ENCODE measurements at regions not wholly inside any gene's neighbourhood (a gene's known extent, or its start where the extent isn't known, plus 50 kb on each side); places are given as distances from the start of the nearest gene placed in this dataset.

- TF ChIP-seq ATF2 (IDR thresholded peaks at IDR 0.05; ENCODE audit: low read length) (no peak), SP1 (IDR thresholded peaks at IDR 0.05; ENCODE audit: low read depth, low read length) (no peak), MYC (IDR thresholded peaks at IDR 0.05; ENCODE audit: insufficient read depth, insufficient read length, insufficient replicate concordance, low read length, severe bottlenecking) (no peak), BCL11A (IDR thresholded peaks at IDR 0.05; ENCODE audit: low read depth, low read length) (no peak), POLR2AphosphoS2 (IDR thresholded peaks at IDR 0.05; ENCODE audit: low read depth, low read length) (no peak)
These were observed 135.7 kb downstream of the DICER1 start (continued) for GRCh38 chr14:95021588-95021987.

- H3K4me2 ChIP-seq (ENCODE audit: control insufficient read depth, insufficient read depth): no peak overlapping the region
- no peaks in the 10 kb centered on the region for H3K79me2 ChIP-seq (ENCODE audit: control insufficient read depth, insufficient read depth, low read length)
- intact Hi-C loops (cut with micrococcal nuclease; ENCODE audit: unreplicated experiment): no loop called here
- no peak for TF ChIP-seq ATF2 (IDR thresholded peaks at IDR 0.05; ENCODE audit: low read length)
- TF ChIP-seq YBX1 (IDR thresholded peaks at IDR 0.05): no peak
- TF ChIP-seq LARP7 (IDR thresholded peaks at IDR 0.05): no peak
- TF ChIP-seq ZNF207 (IDR thresholded peaks at IDR 0.05; ENCODE audit: borderline replicate concordance): no peak
- no peak for TF ChIP-seq NFIC (IDR thresholded peaks at IDR 0.05; ENCODE audit: low read depth, low read length)
- no peak for TF ChIP-seq BHLHE40 (IDR thresholded peaks at IDR 0.05; ENCODE audit: borderline replicate concordance in 1 of 2, low read depth in 2 of 2, low read length in 1 of 2)
- BruUV-seq (replicated peaks): no TSS peak
- CTCF ChIA-PET: interaction anchor here (0.6 to 1.0 kb wide), 2 partner anchors 54 to 177 kb away, joined by 3 read pairs; no protein-coding TSS in a partner anchor
- DNase-seq (ENCODE audit: low read depth, low spot score) (no peak), ATAC-seq (no peak), FAIRE-seq (no peak)
- 24% methylated on average over 4 of the region's 4 CpGs for WGBS (ENCODE audit: insufficient coverage, insufficient replicate concordance, low lambda C conversion rate, missing lambda C conversion rate)
- H3K9ac ChIP-seq (ENCODE audit: control insufficient read depth, insufficient read depth, low read length): no peak overlapping the region
- no peaks in the 10 kb centered on the region for H4K20me1 ChIP-seq (ENCODE audit: control insufficient read depth, insufficient read depth)
- H3K27me3 ChIP-seq (replicated peaks in 1 of 2; ENCODE audit: control insufficient read depth in 2 of 2, insufficient read depth in 2 of 2, low read length in 1 of 2): no peaks in the 10 kb centered on the region
- POLR2A ChIA-PET: no interaction called here
- H3K36me3 ChIP-seq (ENCODE audit: control insufficient read depth in 2 of 2, insufficient read depth in 2 of 2, low read length in 1 of 2): no peaks in the 10 kb centered on the region
- H3K4me3 ChIP-seq: no peak overlapping the region
- no peak overlapping the region for H3K27ac ChIP-seq (ENCODE audit: control insufficient read depth, insufficient read depth)
- RAD21 ChIA-PET (ENCODE audit: unreplicated experiment): no interaction called here
- no peaks in the 10 kb centered on the region; the same call in 2 of the 3 replicates for H3K9me3 ChIP-seq (replicated peaks; ENCODE audit: control insufficient read depth, insufficient read depth, low read length)
- H2AFZ ChIP-seq (ENCODE audit: control insufficient read depth, low read depth, low read length): no peak overlapping the region
- in situ Hi-C loops (cut with MboI): no loop called here
- SMC1A ChIA-PET (ENCODE audit: uncharacterized antibody, unreplicated experiment): interaction anchor here (0.8 kb wide), 1 partner anchor 17 kb away, joined by 3 read pairs; no protein-coding TSS in a partner anchor
- no peaks in the 10 kb centered on the region for H3K4me1 ChIP-seq (ENCODE audit: control insufficient read depth, insufficient read depth, low read length)
These were observed 138.5 kb downstream of the DICER1 start for GRCh38 chr14:95018821-95019220.

Measured in GM12878 (cell line).